Keratinocyte (primary cell): ENCODE measurements at regions not wholly inside any gene's neighbourhood (a gene's known extent, or its start where the extent isn't known, plus 50 kb on each side); places are given as distances from the start of the nearest gene placed in this dataset.

Source experiments
- CTCF ChIP-seq, 3 experiments: IDR thresholded peaks in 1 of 3; conservative IDR thresholded peaks in 1 of 3; optimal IDR thresholded peaks in 1 of 3; 2 replicates in 2 of 3; 3 replicates in 1 of 3; pipeline versions ENCODE3 to v1.5.1; 2011; ENCODE audit warnings: low read length in 3 of 3, mild to moderate bottlenecking in 3 of 3, moderate library complexity in 2 of 3, control low read depth in 1 of 3, inconsistent platforms in 1 of 3; ENCODE audit not compliant: insufficient read depth in 2 of 3; ENCODE audit errors: extremely low read depth in 1 of 3
- EZH2 ChIP-seq: IDR thresholded peaks from one replicate; pipeline ENCODE4 v1.6.1; 2012; ENCODE audit warnings: inconsistent platforms, mild to moderate bottlenecking, low read length, moderate library complexity

DNA sequence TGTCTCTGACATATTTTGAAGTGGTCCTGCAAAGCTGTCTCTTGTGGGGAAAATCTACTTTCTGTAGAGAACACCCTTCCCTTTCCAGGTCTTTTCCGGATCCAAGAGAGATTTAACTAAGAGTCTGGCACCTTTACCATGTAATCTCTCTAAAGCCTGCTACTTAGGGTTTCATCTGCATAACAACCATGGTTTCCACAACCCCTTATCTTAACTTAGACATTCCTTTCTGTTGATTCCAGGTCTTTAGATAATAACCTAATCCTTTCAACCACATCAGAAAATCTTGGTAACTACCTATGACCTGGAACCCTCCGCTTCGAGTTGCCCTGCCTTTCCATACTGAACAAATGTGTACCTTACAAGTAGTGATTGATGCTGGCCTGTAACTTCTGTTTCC is 243.6 kb upstream of the PTER start:
- no peak for TF ChIP-seq CTCF (optimal IDR thresholded peaks at IDR 0.05 in 1 of 3, IDR thresholded peaks at IDR 0.05 in 1 of 3, conservative IDR thresholded peaks at IDR 0.05 in 1 of 3; ENCODE audit: extremely low read depth in 1 of 3, insufficient read depth in 2 of 3, low read length in 3 of 3)
- TF ChIP-seq EZH2 = no peak
